Activated CD4-positive, CD25-positive, alpha-beta regulatory T cell treated with anti-CD3 and anti-CD28 coated beads, Interleukin-2, amount 50 U/mL, for 72 hours (primary cell): ENCODE measurements at regions not wholly inside any gene's neighbourhood (a gene's known extent, or its start where the extent isn't known, plus 50 kb on each side); places are given as distances from the start of the nearest gene placed in this dataset.
"Not testable (repeated sequence)": the region's sequence is repeated elsewhere in the genome, so short reads cannot be mapped to it uniquely, and the experiment has no call there.

ENCODE experiments used
- DNase-seq: peaks from one replicate; pipeline ENCODE4 v3.0.0; 2021

GRCh38 chr2:111320965-111321364, 200.3 kb downstream of the BCL2L11 start:
- DNase-seq, result not testable (repeated sequence)

DNA sequence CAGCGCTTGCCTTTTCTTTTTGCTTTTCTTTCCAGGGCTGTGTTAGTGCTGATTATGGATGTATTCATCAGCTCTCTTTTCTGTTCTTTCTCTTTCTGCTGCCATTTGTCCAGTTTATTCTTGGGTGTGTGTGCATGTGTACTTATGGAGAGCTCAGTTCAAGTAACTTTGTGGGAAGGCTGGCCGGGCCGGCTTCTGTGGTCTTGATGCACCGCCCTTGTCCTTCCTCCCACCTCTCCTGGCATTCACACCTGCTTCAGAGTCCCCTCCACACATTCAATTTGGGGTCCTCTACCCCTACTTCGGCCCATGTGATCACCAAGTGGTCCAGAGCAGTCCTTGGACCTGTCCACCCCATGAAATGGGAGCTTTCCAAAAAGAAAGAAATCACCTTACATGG, 202.7 kb downstream of the BCL2L11 start:
- not testable (repeated sequence) for DNase-seq

DNA sequence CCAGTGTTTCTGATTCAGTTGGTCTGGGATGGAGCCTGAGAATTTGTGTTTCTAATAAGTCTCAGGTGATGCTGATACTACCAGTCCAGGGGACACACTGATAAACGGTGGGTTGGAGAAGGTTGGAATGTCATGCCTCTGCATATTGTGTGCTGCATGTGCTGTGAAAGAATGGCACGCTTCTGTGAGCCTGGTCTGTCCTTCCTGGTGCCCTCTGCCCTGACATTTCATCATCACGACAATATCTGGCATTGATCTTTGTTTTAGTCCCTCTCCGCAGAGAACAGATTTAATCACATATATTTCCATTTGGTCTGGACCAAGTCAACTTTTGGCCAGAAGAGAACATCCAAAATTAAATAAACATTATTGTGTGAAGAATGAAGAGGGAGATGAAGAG, 207.0 kb downstream of the BCL2L11 start:
- DNase-seq, result not testable (repeated sequence)

GRCh38 chr2:111329309-111329708, 208.6 kb downstream of the BCL2L11 start:
- not testable (repeated sequence) for DNase-seq

- not testable (repeated sequence) for DNase-seq
These were observed 210.5 kb downstream of the BCL2L11 start for GRCh38 chr2:111331099-111331724.

GRCh38 chr2:111335220-111335907, 214.7 kb downstream of the BCL2L11 start:
- not testable (repeated sequence) for DNase-seq

DNA sequence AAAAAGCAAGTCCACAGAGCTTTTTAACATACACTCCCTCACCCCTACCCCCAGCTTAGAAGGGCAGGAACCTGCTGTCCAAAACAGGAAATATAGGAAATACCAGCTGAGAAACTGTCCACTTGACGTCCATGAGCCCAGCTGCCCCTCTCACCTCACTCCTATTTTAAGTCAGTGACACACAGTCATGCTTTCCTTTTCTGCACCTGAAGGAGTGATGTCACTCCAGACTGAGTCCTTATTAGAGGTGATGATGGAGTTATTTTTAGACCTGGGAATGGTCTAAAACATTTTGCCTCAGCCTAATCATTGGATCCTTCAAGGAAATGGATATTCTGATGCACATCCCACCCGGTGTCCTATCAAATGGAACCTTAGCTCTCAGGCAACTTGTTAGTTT, 217.8 kb downstream of the BCL2L11 start:
- not testable (repeated sequence) for DNase-seq

GRCh38 chr2:111339476-111339875, 218.8 kb downstream of the BCL2L11 start:
- not testable (repeated sequence) for DNase-seq

GRCh38 chr2:111344590-111344989, 223.9 kb downstream of the BCL2L11 start:
- DNase-seq, result not testable (repeated sequence)

DNA sequence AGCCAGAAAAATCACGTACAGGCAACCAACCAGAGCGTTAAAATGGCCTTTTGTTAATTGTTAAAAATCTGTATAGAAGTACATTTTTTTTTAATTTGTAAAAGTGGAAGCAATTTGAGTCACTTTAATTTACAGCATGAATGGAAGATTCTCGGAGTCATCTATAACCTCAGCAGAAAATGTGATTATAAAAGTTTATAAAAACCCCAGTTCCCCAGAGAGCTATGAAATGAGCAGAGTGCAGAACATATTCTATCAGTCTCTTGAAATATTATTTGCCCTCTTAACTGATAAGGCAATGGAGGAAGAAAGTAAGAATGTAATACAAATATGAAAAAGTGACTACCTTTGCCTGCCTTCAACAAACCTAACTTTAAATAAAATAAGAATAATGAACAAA, 224.7 kb downstream of the BCL2L11 start:
- DNase-seq, result not testable (repeated sequence)

GRCh38 chr2:111346018-111346930, 225.6 kb downstream of the BCL2L11 start:
- not testable (repeated sequence) for DNase-seq

DNA sequence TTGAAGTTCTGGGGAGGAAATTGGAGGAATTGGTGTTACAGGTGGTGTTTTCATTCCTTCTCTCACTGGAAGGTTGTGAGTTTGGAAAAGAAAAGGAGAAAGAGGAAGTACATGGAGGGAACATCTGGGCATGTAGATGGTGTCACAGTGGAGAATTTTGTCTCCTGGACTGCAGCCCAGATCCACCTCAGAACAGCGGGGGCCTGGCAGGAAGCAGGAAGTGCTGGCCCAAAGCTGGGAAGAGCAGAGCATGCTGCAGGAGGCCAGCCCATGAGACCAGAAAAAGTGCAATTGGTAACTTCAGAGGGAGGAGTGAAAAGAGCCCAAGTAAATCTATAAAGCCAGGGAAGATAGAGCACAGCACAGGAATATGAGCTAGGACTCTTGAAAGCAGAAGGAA, 227.0 kb downstream of the BCL2L11 start:
- not testable (repeated sequence) for DNase-seq

DNA sequence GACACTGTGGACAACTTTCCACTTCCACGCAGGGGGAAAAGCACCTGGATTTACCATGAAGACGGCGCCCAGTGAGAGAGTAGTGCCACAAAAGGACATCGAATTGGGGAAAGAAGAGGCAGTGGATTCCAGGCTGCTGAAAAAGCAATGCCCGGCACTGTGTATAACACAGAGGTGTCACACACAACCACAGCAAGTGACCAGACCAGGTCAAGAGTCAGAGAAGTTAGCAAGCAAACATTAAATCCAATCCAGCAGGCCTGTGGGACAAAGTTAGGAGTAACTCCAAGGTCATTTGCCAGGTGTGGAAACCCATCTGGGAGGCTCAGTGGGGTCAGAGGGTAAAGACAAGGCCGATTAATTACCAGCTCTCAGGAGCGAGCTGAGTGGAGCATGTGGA, 227.6 kb downstream of the BCL2L11 start:
- DNase-seq, result not testable (repeated sequence)

DNA sequence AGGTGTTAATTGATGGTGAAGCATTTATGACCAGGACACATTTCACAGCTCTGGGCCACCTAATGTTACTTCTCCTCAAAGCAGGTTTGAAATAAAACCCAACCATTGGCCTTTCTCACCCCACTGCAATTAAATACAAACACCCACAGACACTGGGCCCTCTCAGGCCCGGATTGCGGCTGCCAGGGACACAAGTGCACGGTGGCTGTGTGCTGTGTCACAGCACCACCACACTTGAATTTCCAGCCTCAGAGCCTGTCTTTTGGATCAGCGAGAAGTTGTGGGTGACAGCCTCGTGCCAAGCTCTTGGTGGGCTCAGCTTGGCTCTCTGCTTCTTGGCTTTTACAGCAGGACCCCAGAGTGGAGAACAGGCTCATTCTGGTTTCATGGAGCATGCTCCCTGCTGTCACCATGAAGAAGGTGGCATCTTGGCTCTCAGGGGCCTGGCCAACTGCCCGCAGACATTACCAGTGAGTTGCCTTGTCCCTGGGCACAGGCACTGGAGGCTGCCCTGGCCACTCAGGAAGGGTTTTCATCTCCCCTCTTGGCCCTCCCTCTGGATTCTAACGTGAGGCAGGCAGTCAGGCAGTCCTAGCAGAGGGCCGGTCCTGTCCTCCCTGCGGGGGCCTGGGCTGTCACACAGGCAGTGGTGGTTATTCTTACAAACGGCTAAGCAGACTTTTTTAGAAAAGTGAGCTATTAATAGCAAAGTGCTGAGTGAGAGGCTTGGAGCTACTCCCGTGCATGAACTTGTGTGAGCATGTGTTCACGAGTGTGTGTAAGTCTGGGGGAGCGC, 234.5 kb downstream of the BCL2L11 start:
- DNase-seq, result not testable (repeated sequence)

- not testable (repeated sequence) for DNase-seq
These were observed 235.3 kb downstream of the BCL2L11 start for GRCh38 chr2:111355823-111356511.

GRCh38 chr2:111356512-111357031, 235.9 kb downstream of the BCL2L11 start:
- DNase-seq, result not testable (repeated sequence)

GRCh38 chr2:111365986-111366640, 245.4 kb downstream of the BCL2L11 start:
- DNase-seq, result not testable (repeated sequence)

DNA sequence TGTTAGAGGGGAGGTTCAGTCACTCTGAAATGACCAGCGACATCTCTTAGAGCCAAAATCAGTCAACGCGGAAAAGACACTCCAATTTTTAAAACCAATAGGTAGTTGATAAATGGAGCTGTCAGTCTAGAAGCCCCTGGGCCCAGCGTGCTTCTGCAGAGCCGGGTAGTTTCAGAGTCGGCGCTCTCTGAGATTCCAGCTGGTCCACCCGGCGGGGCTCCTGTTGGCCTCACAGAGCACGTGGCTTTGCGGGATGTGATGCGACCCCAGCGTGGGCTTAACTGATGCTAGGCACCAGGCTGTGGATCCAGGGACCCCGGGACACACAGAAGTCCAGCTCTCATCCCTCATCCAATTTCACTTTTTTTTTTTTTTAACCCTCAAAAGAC, 245.9 kb downstream of the BCL2L11 start:
- DNase-seq, result not testable (repeated sequence)

- not testable (repeated sequence) for DNase-seq
These were observed 246.4 kb downstream of the BCL2L11 start for GRCh38 chr2:111367080-111367479.

DNA sequence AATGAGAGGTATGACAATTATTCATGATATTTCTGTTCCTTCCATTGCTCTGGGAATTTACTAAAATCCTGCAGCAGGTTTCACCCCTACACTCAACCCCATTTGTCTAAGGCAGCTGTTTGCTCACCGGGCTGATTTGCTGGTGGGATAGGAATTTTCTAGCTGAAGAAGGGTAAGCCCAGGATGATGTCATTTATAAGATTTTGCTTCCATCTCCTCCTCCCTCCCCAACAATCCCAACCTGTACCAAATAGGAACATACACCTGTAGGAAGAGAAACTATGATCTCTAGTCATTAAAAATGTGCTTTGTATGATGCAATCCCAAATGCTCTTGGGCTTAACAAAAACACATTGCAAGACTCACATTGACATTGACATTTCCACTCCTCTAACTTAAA, 247.2 kb downstream of the BCL2L11 start:
- DNase-seq, result not testable (repeated sequence)

GRCh38 chr2:111368288-111368687, 247.6 kb downstream of the BCL2L11 start:
- DNase-seq, result not testable (repeated sequence)
